IMR-90 (cell line): ENCODE measurements at regions not wholly inside any gene's neighbourhood (a gene's known extent, or its start where the extent isn't known, plus 50 kb on each side); places are given as distances from the start of the nearest gene placed in this dataset.

Experiments used
- BHLHE40 ChIP-seq: fragments of 150-350 bp; IDR thresholded peaks from 2 replicates; pipeline ENCODE4 v1.6.1; 2016; ENCODE audit warnings: mild to moderate bottlenecking, low read depth, low read length
- CEBPB ChIP-seq: IDR thresholded peaks from 2 replicates; pipeline ENCODE4 v1.6.1; 2012; ENCODE audit warnings: low read depth, low read length, improper control_type of control experiment
- CHD1 ChIP-seq: IDR thresholded peaks from 2 replicates; pipeline ENCODE4 v1.6.1; 2012; ENCODE audit warnings: low read depth, low read length, improper control_type of control experiment
- CTCF ChIP-seq: conservative IDR thresholded peaks from 2 replicates; pipeline ENCODE4 v1.5.1; 2012; ENCODE audit warnings: mild to moderate bottlenecking, low read depth, low read length, improper control_type of control experiment
- ELK1 ChIP-seq: fragments of 150-350 bp; IDR thresholded peaks from 2 replicates; pipeline ENCODE4 v1.6.1; 2016; ENCODE audit warnings: low read depth, mild to moderate bottlenecking, low read length, moderate library complexity, borderline replicate concordance
- MAFK ChIP-seq: IDR thresholded peaks from 2 replicates; pipeline ENCODE4 v1.6.1; 2012; ENCODE audit warnings: low read depth, low read length, improper control_type of control experiment
- MAZ ChIP-seq: IDR thresholded peaks from 2 replicates; pipeline ENCODE4 v1.6.1; 2012; ENCODE audit warnings: low read depth, mild to moderate bottlenecking, low read length, improper control_type of control experiment, moderate library complexity, borderline replicate concordance
- MXI1 ChIP-seq: IDR thresholded peaks from 2 replicates; pipeline ENCODE4 v1.6.1; 2012; ENCODE audit warnings: low read depth, mild to moderate bottlenecking, low read length, moderate library complexity, borderline replicate concordance
- NFE2L2 ChIP-seq: fragments of 150-350 bp; IDR thresholded peaks from 2 replicates; pipeline ENCODE4 v1.6.1; 2016; ENCODE audit warnings: low read depth, mild to moderate bottlenecking, low read length
- POLR2A ChIP-seq: IDR thresholded peaks from 2 replicates; pipeline ENCODE4 v1.6.1; 2012; ENCODE audit warnings: mild to moderate bottlenecking, low read depth, low read length
- RCOR1 ChIP-seq: IDR thresholded peaks from 2 replicates; pipeline ENCODE4 v1.6.1; 2012; ENCODE audit warnings: mild to moderate bottlenecking, low read length, improper control_type of control experiment; ENCODE audit not compliant: insufficient replicate concordance
- RFX5 ChIP-seq: IDR thresholded peaks from 2 replicates; pipeline ENCODE4 v1.8.0; 2012; ENCODE audit warnings: low read depth, mild to moderate bottlenecking, low read length, moderate library complexity
- SMC3 ChIP-seq: fragments of 150-350 bp; IDR thresholded peaks from 2 replicates; pipeline ENCODE4 v1.6.1; 2016; ENCODE audit warnings: low read depth, mild to moderate bottlenecking, antibody characterized with exemption, low read length, moderate library complexity
- USF2 ChIP-seq: fragments of 150-350 bp; IDR thresholded peaks from 2 replicates; pipeline ENCODE4 v1.6.1; 2017; ENCODE audit warnings: mild to moderate bottlenecking, antibody characterized with exemption, low read length, low read depth

GRCh38 chr2:237180187-237180586 is 94.5 kb downstream of the COPS8 start:
- TF ChIP-seq CTCF, result no peak
- no peak for TF ChIP-seq RFX5
- TF ChIP-seq MAFK, result no peak
- no peak for TF ChIP-seq ELK1
- TF ChIP-seq MXI1, result no peak
- TF ChIP-seq POLR2A, result no peak
- TF ChIP-seq USF2, result no peak
- no peak for TF ChIP-seq NFE2L2
- no peak for TF ChIP-seq BHLHE40
- no peak for TF ChIP-seq MAZ
- TF ChIP-seq CHD1, result no peak
- TF ChIP-seq SMC3, result no peak
- TF ChIP-seq RCOR1, result no peak
- no peak for TF ChIP-seq CEBPB
